Fibroblast of peridontal ligament (primary cell): ENCODE measurements at regions not wholly inside any gene's neighbourhood (a gene's known extent, or its start where the extent isn't known, plus 50 kb on each side); places are given as distances from the start of the nearest gene placed in this dataset.

ENCODE experiments used
- DNase-seq: peaks from one replicate; pipeline ENCODE4 v3.0.0-alpha.2; 2010; ENCODE audit errors: extremely low read depth

DNA sequence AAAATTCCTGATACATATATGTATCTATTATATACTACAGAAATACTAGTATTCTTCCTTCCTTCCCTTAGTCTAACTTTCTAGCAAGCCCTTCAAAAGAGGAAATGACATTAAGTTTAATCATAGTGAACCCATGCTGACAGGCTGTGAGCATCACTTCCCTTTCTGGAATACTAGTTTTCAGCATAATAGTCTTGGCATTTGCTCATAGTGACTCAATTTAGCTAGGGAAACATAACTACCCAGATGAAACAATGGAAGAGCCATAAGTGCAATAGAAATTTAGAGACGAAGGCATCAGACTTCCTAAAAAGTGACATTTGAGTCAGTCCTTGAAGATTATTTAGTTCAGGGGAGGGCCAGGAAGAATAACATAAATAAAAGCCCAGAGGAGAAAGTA is 184.5 kb upstream of the CRY1 start:
- DNase-seq: peak; percentile 46

- DNase-seq: no peak
Observed at GRCh38 chr12:107282628-107283027, 189.3 kb upstream of the CRY1 start.

DNA sequence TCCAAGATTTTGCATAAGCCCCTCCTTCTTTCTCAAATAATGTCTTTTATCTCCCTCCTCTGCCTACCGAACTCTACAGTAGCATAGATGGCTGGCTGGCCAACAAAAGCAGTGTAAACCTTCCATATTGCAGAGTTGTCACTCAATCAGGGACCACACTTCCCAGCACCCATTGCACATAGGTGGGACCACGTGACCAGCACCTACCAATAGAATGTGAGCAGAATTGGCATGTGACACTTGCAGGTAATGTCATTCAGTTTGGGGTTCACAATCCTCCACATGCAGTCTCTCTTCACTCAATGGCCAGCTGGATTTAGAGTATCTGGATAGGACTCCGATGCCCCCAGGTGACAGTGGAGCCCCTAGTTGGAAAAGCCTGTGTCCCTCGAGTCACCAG is 190.3 kb upstream of the CRY1 start:
- no peak for DNase-seq

DNA sequence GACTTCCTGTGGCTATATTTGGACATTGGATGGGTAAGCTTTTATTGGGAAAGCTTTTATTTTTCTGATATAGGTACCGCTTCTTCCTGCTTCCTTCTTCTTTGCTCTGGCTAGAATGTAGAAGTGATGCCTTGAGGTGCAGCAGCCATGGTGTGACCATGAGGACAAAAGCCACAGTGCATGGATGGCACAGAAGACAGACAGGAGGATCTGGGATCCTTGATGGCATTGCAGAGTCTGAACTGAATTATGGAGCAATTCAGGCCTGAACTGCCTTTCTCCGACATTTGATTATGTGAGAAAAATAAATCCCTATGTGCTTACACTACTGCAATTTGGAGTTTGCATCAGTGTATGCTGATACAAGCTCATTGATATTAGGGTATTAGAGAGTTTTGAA is 191.3 kb upstream of the CRY1 start:
- no peak for DNase-seq

- no peak for DNase-seq
Observed at GRCh38 chr12:107287436-107288413, 194.4 kb upstream of the CRY1 start.

DNA sequence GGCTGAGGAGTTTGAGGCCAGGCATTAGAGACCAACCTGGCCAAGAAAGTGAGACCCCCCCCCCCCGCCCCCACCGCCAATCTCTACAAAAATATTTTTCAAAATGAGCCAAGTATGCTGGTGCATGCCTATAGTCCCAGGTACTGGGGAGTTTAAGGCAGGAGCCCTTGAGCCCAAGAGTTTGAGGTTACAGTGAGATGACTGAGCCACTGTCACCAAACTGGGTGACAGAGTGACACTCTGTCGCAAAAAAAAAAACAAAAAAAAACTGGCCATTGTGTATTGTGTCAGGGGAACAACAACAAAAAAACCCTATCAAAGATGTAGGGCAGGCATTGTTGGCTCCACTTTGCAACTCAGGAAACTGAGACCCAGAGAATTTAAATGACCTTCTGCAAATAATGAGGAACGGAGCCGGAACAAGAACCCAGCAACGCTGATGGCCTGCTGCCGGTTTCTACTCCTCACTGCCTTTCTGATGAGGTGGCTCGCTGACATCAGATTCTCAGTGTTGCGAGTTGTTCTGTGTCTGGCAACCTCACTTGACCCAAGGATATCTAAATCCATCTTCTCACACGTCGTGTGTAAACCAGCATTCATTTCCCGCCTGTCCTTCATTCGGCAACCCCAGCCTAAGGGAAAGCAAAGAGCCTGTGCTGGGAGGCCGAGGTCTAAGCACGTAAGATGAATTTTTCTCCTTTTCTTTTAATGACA is 195.2 kb upstream of the CRY1 start:
- DNase-seq: no peak

- no peak for DNase-seq
Observed at GRCh38 chr12:107291018-107291417, 197.7 kb upstream of the CRY1 start.

DNA sequence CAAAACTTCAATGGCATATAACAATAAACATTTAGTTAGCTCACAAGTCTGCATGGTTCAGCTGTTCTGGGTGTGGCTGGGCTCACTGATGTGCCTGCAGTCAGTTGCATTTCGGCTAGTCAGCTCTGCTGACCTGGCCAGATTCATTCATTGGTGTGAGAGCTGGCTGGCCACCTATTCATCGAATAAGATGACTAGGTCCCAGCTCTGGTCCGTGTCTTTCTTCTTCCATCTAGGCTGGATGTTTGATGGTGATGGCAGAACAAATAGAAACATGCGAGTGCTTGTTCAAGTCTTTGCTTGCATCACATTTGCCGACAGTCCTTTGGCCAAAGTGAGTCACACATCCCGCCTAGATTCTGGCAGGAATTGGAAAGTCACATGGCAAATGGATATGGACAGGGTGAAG is 203.3 kb upstream of the CRY1 start:
- DNase-seq: peak; percentile 53

DNA sequence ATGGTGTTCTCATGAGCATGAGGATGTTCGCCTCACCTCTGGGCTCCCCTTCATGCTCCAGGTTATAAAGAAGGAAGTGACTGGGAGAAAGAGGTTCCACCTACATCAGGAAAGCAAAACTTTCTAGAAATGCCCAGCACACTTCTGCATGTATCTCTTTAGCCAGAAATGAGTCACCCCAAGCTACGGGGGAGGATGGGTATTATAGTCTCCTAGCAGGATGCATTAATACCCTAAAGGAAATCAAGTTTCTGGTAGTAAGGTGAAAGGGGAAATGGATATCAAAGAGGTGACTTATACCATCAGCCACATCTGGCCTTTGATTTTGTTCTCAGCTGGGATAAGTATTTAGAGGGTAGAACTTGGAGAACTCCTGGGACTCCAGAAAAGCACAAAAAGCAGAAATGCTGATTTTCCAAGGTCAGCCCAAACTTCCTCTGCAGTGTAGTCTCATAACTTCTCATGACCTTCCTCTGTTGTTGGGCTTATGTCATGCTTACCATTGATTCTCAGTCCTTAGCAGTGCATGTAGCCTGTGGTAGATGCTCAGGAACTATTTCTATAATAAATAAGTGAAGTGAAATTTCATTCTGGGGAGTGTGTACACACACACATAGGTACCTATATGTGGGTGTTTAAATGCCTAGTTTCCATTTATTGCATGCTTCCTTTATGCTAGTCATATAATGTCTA is 209.4 kb upstream of the CRY1 start:
- DNase-seq: no peak

DNA sequence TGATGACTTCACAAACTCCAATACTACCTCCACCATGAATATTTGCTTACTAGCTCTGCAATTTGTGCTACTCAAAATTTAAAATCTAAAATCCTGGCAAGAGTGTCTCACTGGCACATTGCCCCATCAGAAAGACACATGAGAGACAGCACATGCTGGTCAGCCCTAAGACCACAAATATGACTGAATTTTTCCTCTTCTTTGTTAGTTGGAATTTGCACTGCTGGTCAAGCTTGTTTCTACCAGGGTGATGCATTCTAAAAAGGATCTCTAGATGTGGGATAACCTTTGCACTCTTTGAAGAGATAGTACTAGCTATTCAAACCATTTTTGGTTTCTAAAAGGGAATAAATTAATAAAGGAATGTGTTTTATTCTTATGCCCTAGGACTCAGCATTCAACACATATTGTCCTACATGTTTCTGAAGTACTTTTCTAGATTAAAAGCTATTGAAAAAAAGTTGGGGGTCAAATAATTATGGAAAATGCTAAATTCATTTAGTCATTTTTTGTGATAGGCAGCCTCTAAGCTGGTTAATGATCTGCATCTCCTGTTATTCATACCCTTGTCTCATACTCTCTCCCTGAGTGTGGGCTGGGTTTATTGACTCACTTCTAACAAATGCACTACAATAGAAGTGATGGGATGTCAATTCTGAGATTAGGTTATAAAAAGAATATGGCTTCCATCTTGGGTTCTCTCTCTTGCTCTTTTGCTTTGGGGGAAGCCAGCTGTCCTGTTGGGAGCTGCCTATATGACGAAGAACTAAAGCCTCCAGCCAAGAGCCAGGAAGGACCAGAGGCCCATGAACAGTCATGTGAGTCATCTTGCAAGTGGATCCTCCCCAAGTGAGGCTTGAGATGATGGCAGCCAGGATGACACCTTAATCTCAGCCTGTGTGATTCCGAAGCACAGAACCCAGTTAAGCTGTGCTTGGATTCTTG is 211.5 kb upstream of the CRY1 start:
- DNase-seq: no peak

DNA sequence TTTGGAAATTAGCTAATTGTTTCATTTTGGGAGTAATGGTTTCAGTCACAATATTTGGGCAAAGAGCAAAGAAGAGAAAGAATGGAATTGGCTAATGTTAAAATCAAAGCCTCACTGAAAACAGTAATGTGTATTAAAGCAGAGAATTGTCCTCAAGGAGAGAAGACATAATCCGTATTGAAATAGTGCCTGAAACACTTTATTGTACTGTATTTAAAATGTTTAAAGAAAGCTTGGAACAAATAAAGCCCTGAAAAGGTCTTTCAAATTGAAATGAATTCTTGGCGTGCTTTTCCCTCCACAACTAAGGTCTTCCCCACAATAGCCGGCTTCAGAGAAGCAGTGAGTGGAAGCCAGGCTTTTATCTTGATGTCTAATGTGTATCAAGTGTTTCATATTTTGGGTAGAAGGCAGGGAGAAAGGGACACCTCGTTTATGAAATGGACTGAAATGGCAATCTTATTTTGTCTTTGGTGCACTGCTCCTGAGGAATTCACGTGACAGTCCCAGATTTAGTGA is 212.9 kb upstream of the CRY1 start:
- no peak for DNase-seq

DNA sequence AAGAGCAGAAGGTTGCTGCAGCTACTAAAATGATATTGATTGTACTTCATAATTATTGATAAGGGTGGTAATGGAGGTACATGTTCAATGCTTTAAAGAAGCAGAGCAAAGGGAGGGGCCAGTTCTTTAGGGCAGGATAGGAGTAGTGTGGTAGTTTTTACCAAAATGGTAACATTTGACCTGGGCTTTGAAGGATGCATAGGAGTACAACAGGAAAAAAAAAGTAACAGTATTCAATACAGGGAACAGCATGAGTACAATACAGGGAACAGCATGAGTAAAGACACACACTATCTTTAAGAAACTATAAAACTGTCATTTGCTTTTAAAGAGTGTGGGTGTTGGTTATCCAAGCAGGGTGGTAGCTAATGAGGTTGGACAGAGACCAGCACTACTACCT is 215.0 kb upstream of the CRY1 start:
- no peak for DNase-seq

GRCh38 chr12:107309020-107309419 is 215.7 kb upstream of the CRY1 start:
- DNase-seq: no peak

DNA sequence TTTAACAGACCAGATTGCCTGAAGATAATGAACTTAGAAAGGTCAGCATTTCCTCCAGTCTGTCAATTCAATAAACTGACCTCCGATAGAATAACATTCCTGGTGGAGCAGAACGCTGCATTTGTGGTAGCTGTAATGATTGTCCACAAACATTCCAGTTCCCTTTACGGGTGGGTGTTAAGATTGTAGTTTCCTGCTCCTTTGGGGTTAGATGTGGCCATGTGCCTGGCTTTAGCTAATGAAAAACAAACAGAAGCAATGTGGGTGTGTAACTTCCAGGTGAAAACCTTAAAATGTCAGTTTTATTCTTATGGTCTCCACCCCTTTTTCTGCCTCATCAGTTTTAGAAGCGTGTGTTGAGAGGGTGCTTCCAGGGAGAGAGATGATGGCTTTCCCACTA is 217.3 kb upstream of the CRY1 start:
- DNase-seq: no peak

DNA sequence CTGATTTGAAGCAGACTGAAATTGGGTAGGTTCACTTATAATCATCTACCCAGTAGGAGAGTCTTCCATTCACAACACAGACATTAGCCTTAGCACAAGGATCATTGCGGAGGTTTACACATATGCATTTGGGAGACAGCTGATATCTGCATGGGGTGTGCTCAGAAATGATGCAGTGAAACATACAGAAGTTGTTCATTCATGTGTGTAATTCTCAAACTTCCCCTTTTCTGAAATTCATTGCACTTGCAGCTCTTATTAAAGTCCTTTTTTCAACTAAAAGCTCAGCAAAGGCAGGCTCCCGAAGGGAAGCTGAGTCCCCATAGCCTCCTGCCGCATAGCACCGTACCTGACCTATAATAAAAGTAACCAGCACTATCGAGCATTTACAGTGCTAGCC is 218.3 kb upstream of the CRY1 start:
- DNase-seq: no peak

DNA sequence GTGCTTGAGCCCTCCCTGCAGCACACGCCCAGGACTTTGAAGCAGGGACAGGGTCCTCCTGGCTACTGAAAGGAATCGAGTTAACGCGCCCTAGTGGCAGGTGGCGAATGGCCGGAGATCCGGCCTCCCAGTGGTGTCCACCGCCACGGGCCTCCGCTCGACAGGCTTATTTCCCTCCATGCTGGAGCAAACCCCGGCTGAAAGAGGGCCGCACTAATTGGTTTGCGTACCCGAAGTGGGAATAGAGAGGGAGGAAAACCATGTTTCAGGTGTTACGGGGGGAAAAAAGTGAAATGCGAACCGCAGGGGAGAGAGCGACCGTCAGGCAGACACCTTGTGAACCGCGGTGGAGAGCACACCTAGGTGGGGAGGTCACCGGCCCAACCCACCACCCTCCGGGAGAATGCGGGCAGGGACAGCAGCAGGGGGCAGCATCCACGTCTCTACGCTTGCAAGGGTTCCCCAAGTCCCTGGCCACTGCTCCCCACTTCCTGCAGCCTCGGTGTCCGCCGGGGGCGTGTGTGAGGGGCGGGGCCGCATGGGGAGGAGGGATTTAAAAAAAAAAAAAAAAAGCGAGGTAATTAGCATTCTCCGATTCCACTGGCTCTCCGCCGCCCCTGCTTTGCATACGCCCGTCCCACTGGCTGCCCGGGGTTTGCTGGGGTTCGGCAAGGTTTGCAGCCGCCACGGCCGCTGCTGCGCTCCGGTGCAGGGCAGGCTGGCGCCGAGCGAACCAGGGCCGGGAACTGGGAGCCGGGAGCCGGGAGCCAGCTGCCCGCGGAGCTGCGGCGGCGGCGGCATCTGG is 224.6 kb upstream of the CRY1 start:
- DNase-seq: peak; percentile 74

DNA sequence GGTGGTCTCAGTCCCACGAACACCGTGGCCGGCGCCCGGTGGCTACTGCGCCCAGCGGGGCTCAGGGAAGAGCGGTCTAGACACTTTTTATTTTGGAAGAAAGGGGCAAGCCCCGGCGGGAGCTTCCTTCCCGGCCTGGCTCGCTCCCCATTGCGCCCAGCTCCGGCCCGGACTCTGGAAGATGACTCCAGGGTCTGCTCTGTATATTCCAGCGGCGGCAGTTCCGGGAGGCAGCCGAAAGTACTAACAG is 225.1 kb upstream of the CRY1 start:
- DNase-seq: no peak

DNA sequence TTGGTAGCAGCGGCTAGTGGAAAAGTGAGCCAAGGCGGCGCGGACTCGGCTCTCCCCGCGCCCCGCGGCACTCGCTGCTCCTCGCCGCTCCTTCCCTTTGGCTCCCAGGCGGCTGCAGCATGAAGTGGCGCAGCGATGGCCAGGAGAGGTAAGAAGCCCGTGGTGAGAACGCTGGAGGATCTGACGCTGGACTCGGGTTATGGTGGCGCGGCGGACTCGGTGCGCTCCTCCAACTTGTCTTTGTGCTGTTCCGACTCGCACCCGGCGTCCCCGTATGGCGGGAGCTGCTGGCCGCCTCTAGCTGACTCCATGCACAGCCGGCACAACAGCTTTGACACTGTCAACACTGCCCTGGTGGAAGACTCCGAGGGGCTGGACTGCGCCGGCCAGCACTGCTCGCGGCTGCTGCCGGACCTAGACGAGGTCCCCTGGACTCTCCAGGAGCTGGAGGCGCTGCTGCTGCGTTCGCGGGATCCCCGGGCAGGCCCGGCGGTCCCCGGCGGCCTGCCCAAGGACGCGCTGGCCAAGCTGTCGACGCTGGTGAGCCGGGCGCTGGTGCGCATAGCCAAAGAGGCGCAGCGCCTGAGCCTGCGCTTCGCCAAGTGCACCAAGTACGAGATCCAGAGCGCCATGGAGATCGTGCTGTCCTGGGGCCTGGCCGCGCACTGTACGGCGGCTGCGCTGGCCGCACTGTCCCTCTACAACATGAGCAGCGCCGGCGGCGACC is 225.6 kb upstream of the CRY1 start:
- DNase-seq: peak; percentile 48

DNA sequence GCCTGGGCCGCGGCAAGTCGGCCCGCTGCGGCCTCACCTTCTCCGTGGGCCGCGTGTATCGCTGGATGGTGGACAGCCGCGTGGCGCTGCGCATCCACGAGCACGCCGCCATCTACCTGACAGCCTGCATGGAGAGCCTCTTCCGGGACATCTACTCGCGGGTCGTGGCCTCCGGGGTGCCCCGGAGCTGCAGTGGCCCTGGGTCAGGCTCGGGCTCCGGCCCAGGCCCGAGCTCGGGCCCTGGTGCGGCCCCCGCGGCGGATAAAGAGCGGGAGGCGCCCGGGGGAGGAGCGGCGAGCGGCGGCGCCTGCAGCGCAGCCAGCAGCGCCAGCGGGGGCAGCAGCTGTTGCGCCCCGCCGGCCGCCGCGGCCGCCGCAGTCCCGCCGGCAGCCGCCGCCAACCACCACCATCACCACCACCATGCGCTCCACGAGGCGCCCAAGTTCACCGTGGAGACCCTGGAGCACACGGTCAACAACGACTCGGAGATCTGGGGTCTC is 226.2 kb upstream of the CRY1 start:
- no peak for DNase-seq
